ENCODE measurements at regions not wholly inside any gene's neighbourhood (a gene's known extent, or its start where the extent isn't known, plus 50 kb on each side); places are given as distances from the start of the nearest gene placed in this dataset.

GRCh38 chr6:56343295-56343694 lies 95.9 kb upstream of the COL21A1 start:
- TF ChIP-seq POLR2A (IDR thresholded peaks at IDR 0.05; ENCODE audit: low read depth, low read length) (no peak), POLR2AphosphoS5 (IDR thresholded peaks at IDR 0.05; ENCODE audit: low read depth, low read length) (no peak), TAF1 (IDR thresholded peaks at IDR 0.05; ENCODE audit: borderline replicate concordance, low read depth, low read length) (no peak)

All from GM12892 (cell line).